ENCODE measurements at regions not wholly inside any gene's neighbourhood (a gene's known extent, or its start where the extent isn't known, plus 50 kb on each side); places are given as distances from the start of the nearest gene placed in this dataset.

DNA sequence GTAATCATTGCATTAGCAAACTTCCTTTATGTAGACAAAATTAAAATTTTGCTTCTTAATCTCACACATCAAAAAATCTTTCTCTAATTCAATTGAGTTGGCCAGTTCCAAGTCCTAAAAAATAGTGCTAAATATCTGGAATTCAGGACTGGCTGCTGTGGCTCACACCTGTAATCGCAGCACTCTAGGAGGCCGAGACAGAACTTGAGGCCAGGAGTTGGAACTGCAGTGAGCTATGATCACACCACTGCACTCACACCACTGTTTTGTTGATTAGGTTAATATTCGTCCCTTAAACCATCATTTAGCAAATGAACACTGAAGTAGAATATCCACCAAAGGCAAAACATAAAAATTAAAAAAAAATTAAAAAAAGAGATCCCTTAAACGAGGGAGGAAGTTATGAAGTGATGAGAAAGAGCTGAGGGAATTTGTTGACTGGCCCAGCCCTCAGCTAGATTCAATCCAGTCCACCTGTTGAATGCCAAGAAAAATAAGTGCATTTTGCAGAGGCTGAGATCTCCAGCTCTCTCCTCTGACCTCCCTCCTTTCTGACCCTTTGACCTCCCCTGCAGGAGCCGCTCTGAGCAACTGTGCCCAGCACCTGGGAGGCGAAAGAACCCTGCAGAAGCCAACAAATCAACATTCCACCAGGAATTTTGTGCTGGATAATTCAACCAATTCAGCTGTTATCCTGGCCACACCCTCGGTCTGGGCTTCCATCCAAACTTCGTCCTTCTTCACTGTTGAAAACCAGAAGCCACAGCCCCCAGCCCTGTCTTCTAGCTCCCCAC is 96.8 kb downstream of the OR2K2 start:
- H2AFZ ChIP-seq (ENCODE audit: low read depth, low read length), result no peak overlapping the region
- no peaks in the 10 kb centered on the region for H3K9me3 ChIP-seq (replicated peaks; ENCODE audit: control insufficient read depth, insufficient read depth, low read length)
- H4K20me1 ChIP-seq (replicated peaks; ENCODE audit: control insufficient read depth, extremely low read depth, insufficient read depth, low read length), result no peaks in the 10 kb centered on the region
- dilution Hi-C loops (cut with MboI; ENCODE audit: extremely low pct_ligation_motif_present, low sequenced_read_pairs), result no loop called here
- ChIA-PET CTCF (no interaction called here), POLR2A (no interaction called here)
- intact Hi-C loops (cut with micrococcal nuclease), result no loop called here
- H3K4me2 ChIP-seq (ENCODE audit: insufficient read depth, low read length), result no peak overlapping the region
- H3K4me3 ChIP-seq (replicated peaks in 1 of 3; ENCODE audit: insufficient read depth in 1 of 3, low read depth in 1 of 3, low read length in 3 of 3), result no peak overlapping the region
- H3K4me1 ChIP-seq (ENCODE audit: control insufficient read depth, extremely low read depth, insufficient read depth, low read length), result no peaks in the 10 kb centered on the region
- no peaks in the 10 kb centered on the region for H3K9me1 ChIP-seq (replicated peaks; ENCODE audit: control insufficient read depth, extremely low read depth, insufficient read depth, low read length)
- no peak for TF ChIP-seq MYC (IDR thresholded peaks at IDR 0.05; ENCODE audit: low read depth, low read length)
- no peak for TF ChIP-seq POLR2A (IDR thresholded peaks at IDR 0.05; ENCODE audit: low read depth, low read length)
- TF ChIP-seq MAX (IDR thresholded peaks at IDR 0.05; ENCODE audit: insufficient read depth, insufficient read length), result no peak
- TF ChIP-seq FOS (IDR thresholded peaks at IDR 0.05; ENCODE audit: borderline replicate concordance, insufficient read depth, low read length), result no peak
- TF ChIP-seq CTCF (IDR thresholded peaks at IDR 0.05; ENCODE audit: extremely low read depth in 1 of 2, insufficient read depth in 1 of 2, low read depth in 1 of 2, low read length in 2 of 2), result no peak
- TF ChIP-seq EZH2 (IDR thresholded peaks at IDR 0.05; ENCODE audit: borderline replicate concordance, low read depth, low read length, severe bottlenecking), result no peak
- no peak for TF ChIP-seq POLR2AphosphoS5 (IDR thresholded peaks at IDR 0.05; ENCODE audit: insufficient read depth, low read depth, low read length)
- TF ChIP-seq GATA2 (IDR thresholded peaks at IDR 0.05; ENCODE audit: insufficient read depth, insufficient read length, low read depth, low read length), result no peak
- no peak for TF ChIP-seq JUN (IDR thresholded peaks at IDR 0.05; ENCODE audit: borderline replicate concordance, insufficient read depth, insufficient read length, low read depth)
- no peaks in the 10 kb centered on the region for H3K27me3 ChIP-seq (ENCODE audit: control insufficient read depth in 2 of 2, insufficient read depth in 2 of 2, low read length in 2 of 2)
- DNase-seq (ENCODE audit: low read depth, low spot score), result no peak
- no peaks in the 10 kb centered on the region for H3K36me3 ChIP-seq (ENCODE audit: control insufficient read depth in 2 of 2, extremely low read depth in 1 of 2, insufficient read depth in 2 of 2, low read length in 2 of 2)
- no peak for FAIRE-seq
- no peaks in the 10 kb centered on the region for H3K79me2 ChIP-seq (ENCODE audit: control insufficient read depth, insufficient read depth, low read length)
- BruUV-seq (replicated peaks), result no TSS peak
- H3K9ac ChIP-seq (replicated peaks; ENCODE audit: extremely low read depth, insufficient read depth, low read length), result no peak overlapping the region
- no peak overlapping the region for H3K27ac ChIP-seq (ENCODE audit: insufficient read depth, low read depth, low read length)

Measured in endothelial cell of umbilical vein (primary cell).